ENCODE measurements at regions not wholly inside any gene's neighbourhood (a gene's known extent, or its start where the extent isn't known, plus 50 kb on each side); places are given as distances from the start of the nearest gene placed in this dataset.

- Histone ChIP-seq H3K27ac (no peak overlapping the region), H3K4me1 (no peaks in the 10 kb centered on the region), H3K4me2 (ENCODE audit: low read length) (no peak overlapping the region), H3K27me3 (ENCODE audit: control insufficient read depth, insufficient read depth, low read length) (no peaks in the 10 kb centered on the region), H3K79me2 (no peaks in the 10 kb centered on the region), H3K36me3 (ENCODE audit: control insufficient read depth, insufficient read depth, low read length) (no peaks in the 10 kb centered on the region), H3K4me3 (ENCODE audit: low read depth, low read length) (no peak overlapping the region), H3K9me3 (ENCODE audit: control insufficient read depth, low read length) (no peaks in the 10 kb centered on the region), H2AFZ (no peak overlapping the region), H3K9ac (no peak overlapping the region)
- no peak for TF ChIP-seq CTCF (IDR thresholded peaks at IDR 0.05)
These were observed 204.1 kb upstream of the NFE2L3 start for GRCh38 chr7:25947669-25948516.

GRCh38 chr7:25949736-25950487 lies 202.1 kb upstream of the NFE2L3 start:
- H3K27ac ChIP-seq, result no peak overlapping the region
- peak overlapping the region; percentile 93 for H3K4me2 ChIP-seq (ENCODE audit: low read length)
- H3K4me3 ChIP-seq (ENCODE audit: low read depth, low read length), result peak overlapping the region; percentile 69
- no peaks in the 10 kb centered on the region for H3K9me3 ChIP-seq (ENCODE audit: control insufficient read depth, low read length)
- no peaks in the 10 kb centered on the region for H3K79me2 ChIP-seq
- no peaks in the 10 kb centered on the region for H3K36me3 ChIP-seq (ENCODE audit: control insufficient read depth, insufficient read depth, low read length)
- no peak for TF ChIP-seq CTCF (IDR thresholded peaks at IDR 0.05)
- no peaks in the 10 kb centered on the region for H3K4me1 ChIP-seq
- H3K9ac ChIP-seq, result no peak overlapping the region
- H3K27me3 ChIP-seq (ENCODE audit: control insufficient read depth, insufficient read depth, low read length), result no peaks in the 10 kb centered on the region
- H2AFZ ChIP-seq, result peak overlapping the region; percentile 76

GRCh38 chr7:25950488-25951413 lies 201.2 kb upstream of the NFE2L3 start:
- Histone ChIP-seq H3K4me2 (ENCODE audit: low read length) (peak overlapping the region; percentile 93), H3K4me1 (no peaks in the 10 kb centered on the region), H3K79me2 (no peaks in the 10 kb centered on the region), H3K36me3 (ENCODE audit: control insufficient read depth, insufficient read depth, low read length) (no peaks in the 10 kb centered on the region), H2AFZ (peak overlapping the region; percentile 76), H3K4me3 (ENCODE audit: low read depth, low read length) (peak overlapping the region; percentile 69), H3K9ac (no peak overlapping the region), H3K27me3 (ENCODE audit: control insufficient read depth, insufficient read depth, low read length) (no peaks in the 10 kb centered on the region), H3K27ac (no peak overlapping the region), H3K9me3 (ENCODE audit: control insufficient read depth, low read length) (no peaks in the 10 kb centered on the region)
- no peak for TF ChIP-seq CTCF (IDR thresholded peaks at IDR 0.05)

- TF ChIP-seq CTCF (IDR thresholded peaks at IDR 0.05), result no peak
- no peak overlapping the region for H3K9ac ChIP-seq
These were observed 200.4 kb upstream of the NFE2L3 start for GRCh38 chr7:25951414-25952260.

More at GRCh38 chr7:25951414-25952260, 200.4 kb upstream of the NFE2L3 start:
- Histone ChIP-seq H3K4me1 (no peaks in the 10 kb centered on the region), H3K27ac (peak overlapping the region; percentile 56), H2AFZ (peak overlapping the region; percentile 99), H3K36me3 (ENCODE audit: control insufficient read depth, insufficient read depth, low read length) (no peaks in the 10 kb centered on the region), H3K4me2 (ENCODE audit: low read length) (peak overlapping the region; percentile 75), H3K4me3 (ENCODE audit: low read depth, low read length) (peak overlapping the region; percentile 70), H3K27me3 (ENCODE audit: control insufficient read depth, insufficient read depth, low read length) (no peaks in the 10 kb centered on the region), H3K9me3 (ENCODE audit: control insufficient read depth, low read length) (no peaks in the 10 kb centered on the region), H3K79me2 (no peaks in the 10 kb centered on the region)
